ENCODE measurements at regions not wholly inside any gene's neighbourhood (a gene's known extent, or its start where the extent isn't known, plus 50 kb on each side); places are given as distances from the start of the nearest gene placed in this dataset.
"Not testable (repeated sequence)": the region's sequence is repeated elsewhere in the genome, so short reads cannot be mapped to it uniquely, and the experiment has no call there.

DNA sequence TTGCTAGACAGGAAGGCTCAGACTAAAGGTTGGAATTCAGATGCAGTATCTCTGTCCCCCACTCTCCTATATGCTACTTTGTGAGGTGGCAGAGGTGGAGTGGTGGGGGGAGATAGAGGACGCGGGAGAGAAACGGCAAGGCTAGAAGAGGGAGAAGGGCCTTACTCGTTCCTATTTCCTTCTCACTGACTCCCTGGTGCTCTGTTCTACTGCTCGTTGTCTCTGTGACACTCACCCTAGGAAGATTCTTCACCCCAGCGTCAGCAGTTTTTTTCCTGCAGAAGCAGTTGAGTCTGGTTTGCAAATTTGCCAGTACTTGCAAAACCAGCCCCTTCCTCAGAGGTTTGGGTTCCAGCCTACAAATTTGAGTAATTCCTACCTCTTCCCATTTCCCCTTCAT, 801.1 kb upstream of the SLC35B3 start:
- DNase-seq (ENCODE audit: low read depth in 3 of 3, low spot score in 1 of 3): no peak

DNA sequence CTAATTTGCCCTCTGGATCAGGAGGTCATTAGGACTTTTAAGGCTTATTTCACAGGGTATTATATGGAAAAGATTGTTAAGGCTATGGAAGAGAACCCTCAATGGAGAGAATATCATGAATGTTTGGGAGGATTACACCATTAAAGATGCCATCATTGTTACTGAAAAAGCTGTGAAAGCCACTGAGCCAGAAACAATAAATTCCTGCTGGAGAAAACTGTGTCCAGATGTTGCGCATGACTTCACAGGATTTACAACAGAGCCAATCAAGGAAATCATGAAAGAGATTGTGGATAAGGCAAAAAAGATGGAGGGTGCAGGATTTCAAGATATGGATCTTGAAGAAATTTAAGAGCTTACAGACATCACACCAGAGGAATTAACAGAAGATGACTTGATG, 798.3 kb upstream of the SLC35B3 start:
- DNase-seq (ENCODE audit: low read depth in 3 of 3, low spot score in 1 of 3): no peak

DNA sequence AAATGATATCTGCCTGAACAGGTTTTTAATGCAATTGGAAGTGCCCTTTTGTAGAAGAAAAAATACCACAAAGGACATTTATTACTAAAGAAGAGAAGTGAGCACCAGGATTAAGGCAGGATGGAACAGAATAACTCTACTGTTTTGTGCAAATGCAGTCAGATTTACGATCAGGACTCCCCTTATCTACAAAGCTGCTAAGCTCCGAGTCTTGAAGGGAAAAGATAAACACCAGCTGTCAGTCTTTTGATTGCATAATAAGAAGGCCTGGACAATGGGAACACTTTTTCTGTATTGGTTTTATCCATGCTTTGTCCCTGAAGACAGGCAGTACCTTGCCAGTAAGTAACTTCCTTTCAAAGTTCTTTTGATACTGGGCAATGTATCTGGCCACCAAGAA, 797.9 kb upstream of the SLC35B3 start:
- DNase-seq (ENCODE audit: low read depth in 3 of 3, low spot score in 1 of 3): no peak

DNA sequence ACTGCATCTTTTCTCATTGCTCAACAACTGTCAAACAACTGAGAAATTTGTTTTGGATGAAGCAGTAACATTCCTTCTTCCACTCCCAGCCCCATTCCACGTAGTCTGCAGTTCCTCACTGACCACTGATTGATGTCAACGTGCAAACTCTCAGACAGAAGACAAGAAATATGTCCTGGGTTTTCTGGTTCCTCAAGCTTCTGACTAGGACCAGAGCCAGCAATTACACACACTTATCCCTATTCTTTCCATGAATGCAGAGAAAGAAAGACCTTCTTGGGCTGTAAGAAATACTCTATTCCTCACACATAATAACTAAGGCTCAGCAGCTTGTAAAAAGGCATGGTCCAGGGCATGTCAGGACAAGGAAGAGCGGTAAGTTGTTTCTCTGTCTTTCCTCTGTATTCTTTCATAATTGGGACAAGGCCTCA, 790.1 kb upstream of the SLC35B3 start:
- DNase-seq (ENCODE audit: low read depth in 3 of 3, low spot score in 1 of 3): no peak

DNA sequence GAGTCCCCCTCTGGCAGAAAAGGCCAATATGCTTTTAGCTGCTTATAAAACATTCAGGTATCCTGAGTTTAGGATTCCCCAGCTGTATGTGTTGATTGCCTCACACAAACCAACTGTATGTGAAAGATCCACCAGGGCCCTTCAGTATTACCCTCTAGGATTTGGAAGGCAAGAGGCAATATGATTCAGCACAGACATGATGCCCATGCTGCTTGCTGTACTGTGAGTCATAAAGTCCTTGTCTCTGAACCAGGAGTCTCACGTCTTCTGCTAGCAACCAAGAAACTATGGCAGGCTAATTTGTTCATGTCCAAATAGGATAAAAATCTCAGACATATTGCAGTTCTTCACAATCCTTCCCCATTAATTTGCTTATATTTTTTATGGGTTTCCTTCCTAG, 789.2 kb upstream of the SLC35B3 start:
- DNase-seq (ENCODE audit: low read depth in 3 of 3, low spot score in 1 of 3): no peak

DNA sequence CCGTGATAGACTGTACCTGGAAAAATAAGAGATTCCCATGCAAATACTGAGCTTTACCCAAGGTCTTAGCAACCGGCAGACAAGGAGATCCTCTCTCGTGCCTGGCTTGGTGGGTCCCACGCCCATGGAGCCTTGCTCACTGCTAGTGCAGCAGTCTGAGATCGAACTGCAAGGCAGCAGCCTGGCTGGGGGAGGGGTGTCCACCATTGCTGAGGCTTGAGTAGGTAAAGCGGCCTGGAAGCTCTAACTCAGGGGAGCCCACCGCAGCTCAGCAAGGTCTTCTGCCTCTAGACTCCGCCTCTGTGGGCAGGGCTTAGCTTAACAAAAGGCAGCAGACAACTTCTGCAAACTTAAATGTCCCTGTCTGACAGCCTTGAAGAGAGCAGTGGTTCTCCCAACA, 778.4 kb upstream of the SLC35B3 start:
- DNase-seq (ENCODE audit: low read depth in 3 of 3, low spot score in 1 of 3): not testable (repeated sequence)

DNA sequence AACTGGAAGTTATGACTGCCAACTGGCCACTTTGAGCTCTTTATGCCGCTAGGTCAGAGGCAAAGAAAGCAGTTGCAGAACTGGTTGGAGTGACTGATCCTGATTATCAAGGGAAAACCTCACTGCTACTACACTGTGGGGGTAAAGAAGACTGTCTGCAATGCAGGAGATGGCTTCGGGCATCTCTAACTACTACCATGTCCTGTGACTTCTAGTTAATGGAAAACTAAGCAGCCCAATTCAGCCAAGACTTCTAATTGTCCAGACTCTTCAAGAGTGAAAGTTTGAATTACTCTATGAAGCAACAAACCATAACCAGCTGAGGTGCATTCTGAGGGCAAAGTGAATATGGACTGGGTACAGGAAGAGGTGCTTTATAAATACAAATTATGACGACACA, 773.6 kb upstream of the SLC35B3 start:
- no peak for DNase-seq (ENCODE audit: low read depth in 3 of 3, low spot score in 1 of 3)

DNA sequence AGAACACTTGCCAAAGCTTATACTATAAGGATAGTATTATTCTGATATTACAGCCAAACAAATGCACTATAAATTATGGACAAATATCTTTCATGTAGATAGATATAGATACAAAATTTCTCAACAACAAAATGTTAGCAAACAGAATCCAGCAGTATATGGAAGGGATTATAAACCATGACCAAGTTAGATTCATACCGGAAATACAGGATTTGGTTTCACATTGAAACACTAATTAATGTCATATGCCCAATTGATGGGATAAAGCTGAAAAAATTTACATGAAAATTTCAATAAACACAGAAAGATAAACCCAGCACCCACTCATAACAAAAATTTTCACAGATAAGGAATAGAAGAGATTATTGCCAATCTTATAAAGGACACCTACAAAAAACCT, 770.3 kb upstream of the SLC35B3 start:
- DNase-seq (ENCODE audit: low read depth in 3 of 3, low spot score in 1 of 3): no peak

DNA sequence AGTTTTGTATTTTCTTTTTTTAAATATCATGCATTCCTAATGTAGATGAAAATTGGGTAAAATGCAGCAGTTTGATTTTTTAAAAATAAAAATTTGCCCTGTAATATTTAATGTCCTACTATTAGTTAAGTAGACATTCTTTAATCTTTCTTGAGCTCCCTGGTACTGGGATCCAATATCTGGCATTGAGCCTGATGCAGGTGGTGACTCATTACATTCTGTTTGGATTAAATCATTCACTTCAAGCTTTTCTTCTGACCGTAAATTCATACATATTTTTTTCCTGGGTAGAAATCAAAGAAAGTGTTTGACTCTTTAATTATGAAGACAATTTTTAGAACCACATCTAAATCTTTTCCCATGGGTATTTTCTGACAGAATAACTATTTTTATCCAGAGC, 768.8 kb upstream of the SLC35B3 start:
- no peak for DNase-seq (ENCODE audit: low read depth in 3 of 3, low spot score in 1 of 3)

DNA sequence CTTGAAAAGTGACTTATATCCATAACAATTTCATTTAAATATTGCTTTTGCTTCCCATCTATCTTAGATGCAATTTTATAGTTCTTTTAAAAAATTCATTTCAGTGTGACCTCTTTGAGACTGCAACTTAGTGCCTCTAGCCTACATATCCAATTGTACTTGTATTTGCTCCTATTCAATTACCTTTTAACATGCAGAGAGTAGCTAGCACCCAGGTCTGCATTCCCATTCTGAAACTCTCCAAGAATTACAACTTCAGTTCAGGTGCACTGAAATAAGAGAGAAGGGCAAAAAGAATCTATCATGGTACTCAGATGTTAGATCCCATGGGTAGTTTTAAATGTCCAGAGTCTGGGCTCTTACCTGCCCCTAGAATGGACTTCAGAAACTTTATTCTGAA, 765.4 kb upstream of the SLC35B3 start:
- DNase-seq (ENCODE audit: low read depth in 3 of 3, low spot score in 1 of 3): no peak

DNA sequence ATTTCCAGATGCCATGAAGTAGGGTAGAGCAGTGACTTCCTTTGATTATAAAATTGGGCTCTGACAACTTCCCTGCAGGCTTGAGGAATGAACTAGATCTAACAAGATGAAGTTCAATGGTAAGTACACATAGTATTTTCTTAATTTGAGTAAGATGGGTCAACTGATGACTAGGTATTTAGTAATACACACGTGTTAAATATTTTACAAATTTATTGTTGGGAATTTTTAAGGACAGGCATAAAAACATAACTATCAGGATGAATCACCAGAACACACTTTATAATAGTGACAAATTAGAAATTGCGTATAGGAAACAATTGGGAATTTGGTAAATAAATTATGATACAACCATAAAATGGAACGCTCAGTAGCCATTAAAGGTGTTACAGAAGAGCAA, 762.4 kb upstream of the SLC35B3 start:
- DNase-seq (ENCODE audit: low read depth in 3 of 3, low spot score in 1 of 3): no peak

DNA sequence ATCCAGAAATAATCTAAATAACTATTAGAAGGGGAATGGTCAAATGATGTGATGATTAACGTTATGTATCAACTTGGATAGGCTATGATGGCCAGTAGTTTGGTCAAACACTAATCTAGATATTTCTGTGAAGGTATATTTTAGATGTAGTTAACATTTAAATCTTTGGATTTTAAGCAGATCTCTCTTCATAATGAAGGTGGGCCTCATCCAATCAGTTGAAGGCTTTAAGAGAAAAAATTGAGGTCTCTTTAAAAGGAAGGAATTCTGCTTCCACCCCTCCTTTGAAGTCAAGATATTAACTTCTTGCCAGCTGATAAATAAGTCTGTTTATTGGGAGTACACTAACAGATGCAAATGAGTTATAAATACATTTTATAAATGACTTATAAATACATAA, 760.0 kb upstream of the SLC35B3 start:
- DNase-seq (ENCODE audit: low read depth in 3 of 3, low spot score in 1 of 3): no peak

DNA sequence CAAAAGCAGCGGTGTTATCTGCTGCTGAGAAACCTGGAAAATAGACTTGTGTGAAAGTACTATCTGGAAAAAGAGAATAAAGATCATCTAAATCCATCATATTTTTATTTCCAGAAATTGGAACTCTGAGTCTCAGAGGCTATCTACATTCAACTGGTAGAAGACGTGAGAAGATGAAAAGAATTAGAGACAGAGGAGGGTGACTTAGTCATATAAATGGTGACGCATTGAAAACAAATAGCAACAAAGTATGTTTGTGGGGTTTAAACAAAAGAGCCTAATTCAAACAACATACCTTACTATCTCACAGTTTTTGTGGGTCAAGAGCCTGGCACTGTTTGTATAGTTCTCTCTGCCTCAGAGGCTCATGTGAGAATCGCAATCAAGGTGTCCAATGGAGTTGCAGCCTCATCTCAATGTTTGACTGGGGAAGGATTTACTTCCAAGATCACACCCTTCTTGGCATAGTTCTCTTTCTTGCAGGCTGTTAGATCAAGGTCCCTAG, 757.1 kb upstream of the SLC35B3 start:
- no peak for DNase-seq (ENCODE audit: low read depth in 3 of 3, low spot score in 1 of 3)

DNA sequence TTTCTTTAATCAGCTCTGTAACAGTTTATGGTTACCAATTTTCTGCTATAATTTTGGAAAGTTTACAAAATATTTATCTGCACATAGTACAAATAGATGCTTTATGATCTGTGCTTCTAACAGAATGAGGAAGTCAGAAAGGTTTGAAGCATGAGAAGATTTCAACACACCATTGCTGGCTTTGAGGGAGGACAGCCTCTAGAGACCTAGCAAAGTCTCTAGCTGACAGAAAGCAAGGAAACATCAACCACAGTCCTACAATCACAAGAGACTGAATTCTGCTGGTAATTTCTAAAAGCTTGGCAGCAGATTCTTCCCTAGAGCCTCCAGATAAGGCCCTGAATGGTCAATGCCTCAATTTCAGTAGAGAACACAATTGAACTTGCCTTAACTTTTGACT, 750.8 kb upstream of the SLC35B3 start:
- no peak for DNase-seq (ENCODE audit: low read depth in 3 of 3, low spot score in 1 of 3)

DNA sequence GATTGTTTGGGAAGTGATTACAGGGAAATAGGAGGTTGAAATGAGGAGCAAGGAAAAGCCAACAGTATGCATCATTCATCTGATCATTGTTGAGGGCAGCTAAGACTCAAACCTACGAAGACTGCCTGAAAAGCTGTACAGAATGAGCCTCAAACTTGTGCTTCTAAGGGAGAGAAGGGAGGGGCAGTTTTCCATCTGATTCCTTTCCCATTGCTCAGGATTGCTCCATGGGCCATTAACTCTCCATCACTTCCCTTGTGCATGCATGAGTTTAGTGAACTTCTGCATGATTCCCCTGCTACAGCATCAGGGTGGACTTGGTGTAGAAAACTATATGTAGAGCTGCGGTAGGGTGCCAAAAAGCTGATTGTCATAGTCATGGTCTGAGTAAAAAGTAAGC, 742.7 kb upstream of the SLC35B3 start:
- no peak for DNase-seq (ENCODE audit: low read depth in 3 of 3, low spot score in 1 of 3)

DNA sequence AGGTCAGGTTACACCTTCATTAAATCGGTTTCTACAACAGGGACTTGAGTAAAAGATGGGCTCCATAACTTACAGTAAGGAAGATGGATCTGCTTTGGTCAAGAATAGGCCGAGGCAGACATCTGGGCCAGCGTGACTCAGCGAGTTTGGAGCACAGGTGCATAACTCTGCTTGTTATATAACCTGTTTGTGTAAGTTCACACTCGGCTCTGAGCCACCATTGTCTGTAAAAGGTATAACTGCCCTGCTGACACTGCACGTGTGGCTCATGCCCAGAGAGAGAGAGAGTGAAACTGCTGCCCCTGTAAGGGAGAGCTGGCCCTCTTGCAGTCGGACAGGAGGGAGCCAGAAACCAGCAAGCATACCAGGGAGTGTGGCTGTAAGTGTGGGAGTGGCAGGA, 737.9 kb upstream of the SLC35B3 start:
- DNase-seq (ENCODE audit: low read depth in 3 of 3, low spot score in 1 of 3): no peak

DNA sequence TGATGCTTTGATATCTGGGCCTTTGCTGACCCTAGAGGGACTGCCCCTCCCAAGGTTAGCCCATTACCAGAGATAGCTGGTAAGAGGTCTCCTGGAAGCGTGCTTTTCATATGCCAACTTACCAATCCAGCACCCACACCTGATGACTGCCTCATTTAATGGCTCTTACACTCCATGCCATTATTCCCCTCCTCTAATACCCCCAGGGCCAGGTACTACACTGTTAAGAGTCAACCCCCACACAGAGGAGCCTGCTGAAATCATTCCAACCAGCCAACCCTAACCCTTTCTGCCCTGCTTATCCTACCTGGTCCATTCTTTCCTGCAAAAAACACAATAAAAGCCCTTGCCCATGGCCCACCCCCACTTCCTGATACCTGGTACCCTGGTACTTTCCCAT, 736.8 kb upstream of the SLC35B3 start:
- no peak for DNase-seq (ENCODE audit: low read depth in 3 of 3, low spot score in 1 of 3)

DNA sequence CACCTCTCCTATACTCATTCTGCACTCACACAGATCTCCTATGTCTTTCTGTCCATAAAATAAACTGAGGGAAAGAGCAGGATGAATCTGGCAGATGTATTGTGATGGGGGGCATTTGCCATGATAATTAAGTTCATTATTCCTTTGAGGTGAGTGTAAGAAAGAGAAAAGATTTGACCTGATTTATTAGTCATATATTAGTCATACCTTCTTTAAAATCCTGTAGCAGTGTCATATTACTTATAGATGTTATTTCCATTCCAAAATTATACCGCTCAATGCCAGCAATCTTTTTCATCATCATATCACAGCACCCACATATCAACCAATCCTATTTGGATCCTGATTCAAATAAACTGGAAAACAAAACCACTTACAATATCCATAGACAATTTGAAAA, 733.3 kb upstream of the SLC35B3 start:
- DNase-seq (ENCODE audit: low read depth in 3 of 3, low spot score in 1 of 3): no peak

DNA sequence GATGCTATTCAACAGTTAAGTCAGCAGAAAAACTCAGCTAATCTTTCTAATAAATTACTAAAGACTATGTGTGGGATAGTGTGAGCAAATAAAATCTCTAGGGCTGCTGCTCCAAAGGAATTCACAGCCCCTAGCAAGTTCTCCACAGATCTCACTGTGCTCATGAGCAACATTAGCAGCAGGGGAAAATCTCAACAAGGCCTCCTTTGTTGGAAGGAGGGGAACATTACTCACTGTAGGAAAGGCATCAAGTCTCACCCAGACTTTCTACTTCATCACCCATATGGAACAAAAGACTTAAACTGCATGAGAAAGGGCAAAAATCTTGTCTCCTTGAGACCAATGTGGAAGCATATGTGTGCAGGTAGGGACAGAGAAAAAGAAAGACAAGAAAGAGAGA, 726.4 kb upstream of the SLC35B3 start:
- no peak for DNase-seq (ENCODE audit: low read depth in 3 of 3, low spot score in 1 of 3)

DNA sequence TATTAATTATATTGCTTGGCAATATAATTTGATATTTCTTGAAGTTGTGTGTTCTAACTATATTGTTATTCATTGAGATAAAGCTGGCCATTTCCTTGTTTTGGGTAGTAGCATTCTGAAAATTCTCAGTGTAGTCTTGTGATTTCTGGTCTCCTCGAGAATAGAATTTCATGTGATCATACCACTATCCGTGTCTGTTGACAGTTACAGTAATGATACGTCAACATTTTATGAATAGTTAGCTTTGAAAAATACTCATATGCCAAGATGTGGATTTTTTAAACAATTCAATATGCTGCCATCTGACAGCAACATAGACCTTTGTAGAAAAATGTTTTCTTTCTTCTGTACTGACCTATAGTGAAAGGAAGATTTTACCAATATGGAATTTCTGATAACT, 723.7 kb upstream of the SLC35B3 start:
- no peak for DNase-seq (ENCODE audit: low read depth in 3 of 3, low spot score in 1 of 3)

DNA sequence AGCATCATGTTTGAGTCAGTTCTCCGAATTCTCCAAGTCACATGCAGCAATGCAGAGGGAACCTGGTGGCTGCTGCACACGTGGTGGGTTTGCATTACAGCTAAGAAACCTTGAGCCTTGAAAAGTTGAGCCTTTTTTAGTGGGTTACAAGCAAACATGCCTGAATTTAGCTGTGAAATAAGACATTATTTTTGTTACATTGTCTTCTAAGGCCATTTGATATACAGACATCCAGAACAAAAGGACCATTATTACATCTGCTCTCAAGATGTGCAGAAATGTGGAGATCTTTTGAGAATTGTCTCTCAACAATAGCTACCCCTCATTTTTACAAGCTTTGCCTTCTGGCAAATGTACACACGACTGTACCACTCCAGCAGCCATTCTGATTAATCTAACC, 720.5 kb upstream of the SLC35B3 start:
- DNase-seq (ENCODE audit: low read depth in 3 of 3, low spot score in 1 of 3): no peak

DNA sequence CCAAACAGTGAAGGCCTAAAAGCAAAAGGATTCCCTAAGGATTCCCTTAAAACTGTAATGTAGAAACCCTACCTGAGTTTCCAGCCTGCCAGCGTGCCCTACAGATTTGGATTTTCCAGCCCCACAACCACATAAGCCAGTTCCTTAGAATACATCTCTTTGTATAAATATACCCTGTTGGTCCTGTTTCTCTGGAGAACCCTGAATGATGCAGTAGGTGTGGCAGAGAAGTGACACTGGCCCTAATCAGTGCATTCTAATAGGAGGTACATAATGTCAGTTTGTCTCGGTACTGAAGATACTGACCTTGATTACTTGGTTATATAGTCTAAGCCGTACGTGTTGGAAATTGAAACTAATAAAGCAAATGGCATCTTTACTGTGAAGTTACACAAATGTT, 707.8 kb upstream of the SLC35B3 start:
- no peak for DNase-seq (ENCODE audit: low read depth in 3 of 3, low spot score in 1 of 3)

DNA sequence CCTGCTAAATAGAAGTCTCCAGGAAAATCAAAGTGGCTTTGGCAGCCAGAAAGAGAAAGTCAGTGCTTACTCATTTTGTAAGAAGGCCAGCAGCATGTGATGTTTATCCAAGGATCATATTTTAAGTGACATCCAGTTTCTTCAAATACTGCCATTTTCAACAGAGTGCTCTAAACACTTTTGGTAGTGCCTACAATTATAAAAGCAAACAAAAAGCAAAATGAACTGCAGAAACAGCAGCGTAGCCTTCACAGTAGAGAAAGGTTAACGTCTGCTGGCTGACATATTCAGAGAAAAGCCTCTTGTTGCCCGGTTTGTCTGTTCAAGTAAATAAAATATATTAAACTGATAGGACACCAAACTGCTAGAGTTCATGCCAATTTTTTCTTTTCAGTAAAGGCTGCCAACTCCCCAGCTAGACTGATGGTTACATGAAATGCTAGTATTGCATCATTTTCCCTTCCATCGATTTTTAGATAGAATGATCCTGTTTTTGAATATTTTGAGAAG, 705.7 kb upstream of the SLC35B3 start:
- no peak for DNase-seq (ENCODE audit: low read depth in 3 of 3, low spot score in 1 of 3)

DNA sequence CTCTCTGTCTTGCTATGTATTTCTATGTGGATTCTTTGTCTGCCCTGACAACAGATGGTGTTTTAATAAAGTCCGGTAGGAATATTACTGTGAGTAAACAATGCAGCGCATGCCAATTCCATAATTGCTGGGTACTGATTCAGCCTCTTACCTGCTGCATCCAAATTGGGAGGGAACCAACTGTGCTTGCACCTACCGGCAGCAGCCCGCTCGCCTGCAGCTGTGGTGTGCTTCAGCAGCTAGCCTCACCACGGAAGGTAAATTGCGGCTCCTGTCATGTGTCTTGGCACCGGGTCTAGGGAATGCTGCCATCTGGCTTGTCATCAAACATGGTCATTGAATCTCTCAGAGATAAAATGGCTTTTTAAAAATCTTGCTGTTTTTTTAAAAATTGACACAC, 704.8 kb upstream of the SLC35B3 start:
- DNase-seq (ENCODE audit: low read depth in 3 of 3, low spot score in 1 of 3): no peak

Measured in stimulated activated CD4-positive, alpha-beta T cell treated with anti-CD3 and anti-CD28 coated beads, TNF-alpha, amount 100 ng/mL, for 1 hour (primary cell).